NOMO-1 (cell line): ENCODE measurements at regions not wholly inside any gene's neighbourhood (a gene's known extent, or its start where the extent isn't known, plus 50 kb on each side); places are given as distances from the start of the nearest gene placed in this dataset.

Source experiments
- DNase-seq, 2 experiments: peaks; one replicate each; lab custom pipeline; 2025; ENCODE audit not compliant: unreplicated experiment in 2 of 2; lab: John Stamatoyannopoulos, UW

DNA sequence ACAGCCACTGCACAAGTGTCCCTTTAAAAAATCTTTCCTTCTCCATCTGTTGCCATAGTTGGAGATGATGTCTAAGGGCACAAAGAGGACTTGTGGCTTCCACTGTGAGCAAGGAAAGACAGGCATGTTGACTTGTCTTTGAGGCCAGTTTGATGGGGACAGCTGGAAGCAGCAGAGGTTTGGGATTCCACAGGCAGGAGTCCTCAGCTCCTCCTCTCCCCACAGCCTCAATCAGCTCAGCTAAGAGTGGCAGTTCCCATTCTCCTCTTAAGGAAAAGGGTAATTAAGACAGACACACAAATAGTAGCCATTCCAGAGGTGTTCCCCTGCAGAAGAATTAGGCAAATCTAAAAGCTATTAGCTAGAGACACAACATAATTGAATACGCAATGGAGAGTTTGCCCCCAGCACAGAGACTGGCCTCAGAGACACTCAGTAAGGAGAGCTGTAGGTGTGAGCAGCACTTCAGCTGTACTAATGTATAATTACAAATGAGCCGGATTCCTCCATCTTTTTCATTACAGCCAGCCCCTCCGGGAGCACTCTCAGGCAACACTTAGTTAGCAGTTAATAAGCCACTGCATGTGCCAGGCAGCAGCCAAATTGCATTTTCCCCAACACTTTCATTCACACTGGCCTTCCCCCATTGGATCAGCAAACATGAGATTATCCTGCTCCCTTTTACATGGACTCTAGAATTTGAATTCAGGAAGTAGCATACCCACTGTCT lies 434.0 kb downstream of the FOXO1 start:
- no peak for DNase-seq

GRCh38 chr13:40233731-40234195 lies 432.7 kb downstream of the FOXO1 start:
- DNase-seq, result no peak

DNA sequence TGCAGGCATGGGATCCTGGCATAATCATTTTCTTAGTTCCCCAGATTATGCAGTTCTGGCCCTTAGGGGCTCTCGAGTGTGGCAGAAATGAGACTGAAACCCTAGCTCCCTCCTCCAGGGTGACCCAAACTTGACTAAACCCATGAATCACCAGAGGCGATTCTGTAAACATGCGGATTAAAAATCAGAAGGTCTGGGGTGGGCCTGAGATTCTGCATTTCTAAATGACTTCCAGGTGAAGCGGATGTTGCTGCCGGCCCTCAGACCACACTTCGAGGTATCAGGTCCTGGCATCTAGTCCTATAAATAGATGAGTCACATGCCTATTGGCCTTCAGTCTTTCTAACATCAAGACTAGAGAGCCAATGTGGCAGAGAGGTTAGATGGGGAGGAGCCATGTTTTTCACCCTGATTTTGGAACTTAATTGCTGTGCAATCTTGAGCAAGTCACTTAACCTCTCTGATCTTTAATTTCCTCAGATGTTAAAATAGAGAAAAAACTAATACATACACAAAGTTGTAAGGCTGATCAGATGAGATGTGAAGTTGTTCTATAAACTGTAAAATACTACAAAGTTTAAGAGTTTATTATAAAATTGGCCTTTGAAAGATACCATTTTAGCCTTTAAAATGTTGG lies 431.2 kb downstream of the FOXO1 start:
- DNase-seq, result no peak

DNA sequence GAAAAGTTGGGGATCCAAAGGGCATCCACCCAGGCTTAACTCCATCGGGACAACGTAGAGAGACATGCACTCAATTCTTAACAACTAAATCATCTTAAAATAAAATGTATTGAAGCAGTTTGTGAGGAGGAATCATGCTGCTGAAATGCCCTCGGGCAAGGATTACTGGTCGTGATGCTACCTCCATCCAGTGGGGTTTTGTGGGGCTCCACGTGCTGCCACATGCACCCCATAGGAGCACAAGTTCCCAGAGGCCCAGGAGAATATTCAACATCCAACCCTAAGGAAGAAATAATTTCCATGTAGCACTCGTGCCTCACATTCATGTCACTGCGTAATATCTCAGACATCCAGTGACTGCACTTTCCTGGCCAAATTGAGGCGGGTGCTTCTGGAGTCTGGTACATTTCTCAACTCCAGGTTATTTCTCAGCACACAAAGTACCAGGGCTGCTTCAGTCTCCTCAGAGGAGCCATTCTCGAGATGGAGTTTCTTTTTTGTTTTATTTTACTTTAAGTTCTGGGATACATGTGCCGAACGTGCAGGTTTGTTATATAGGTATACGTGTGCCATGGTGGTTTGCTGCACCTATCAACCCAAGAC lies 429.8 kb downstream of the FOXO1 start:
- DNase-seq, result no peak

GRCh38 chr13:40238761-40239160 lies 427.7 kb downstream of the FOXO1 start:
- no peak for DNase-seq

- DNase-seq, result no peak
Observed at GRCh38 chr13:40240293-40240692, 426.1 kb downstream of the FOXO1 start.

DNA sequence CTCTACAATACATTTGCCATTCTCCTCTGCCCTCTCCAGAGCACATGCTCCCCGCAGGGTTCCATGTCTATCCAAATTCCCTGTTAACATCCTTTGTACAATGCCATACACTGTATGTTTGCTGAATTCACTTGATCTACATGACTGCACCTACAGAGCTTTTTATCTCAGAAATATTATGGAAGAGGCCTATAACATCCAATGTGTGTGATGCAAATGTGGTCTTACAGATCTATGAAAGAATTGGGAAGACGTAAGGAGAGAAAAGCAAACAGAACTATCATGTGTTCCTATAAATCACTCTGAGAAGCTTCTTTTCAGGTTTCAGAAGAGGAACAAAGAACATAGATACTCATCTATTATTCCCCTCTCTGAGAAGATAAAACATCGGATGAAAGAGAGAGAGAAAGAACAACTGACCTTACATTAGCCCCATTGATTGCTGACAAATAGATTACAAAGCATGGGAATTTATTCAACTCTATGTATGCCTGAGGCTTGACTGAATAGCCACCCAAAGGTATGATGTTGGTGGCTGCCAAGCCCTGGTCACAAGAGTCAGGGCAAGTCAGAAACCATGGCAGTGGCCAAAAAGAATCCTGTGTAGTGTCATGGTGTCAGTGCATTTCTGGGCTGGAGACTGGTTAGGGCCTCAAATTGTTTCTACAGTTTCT lies 425.2 kb downstream of the FOXO1 start:
- no peak for DNase-seq

GRCh38 chr13:40243047-40243446 lies 423.4 kb downstream of the FOXO1 start:
- no peak for DNase-seq

DNA sequence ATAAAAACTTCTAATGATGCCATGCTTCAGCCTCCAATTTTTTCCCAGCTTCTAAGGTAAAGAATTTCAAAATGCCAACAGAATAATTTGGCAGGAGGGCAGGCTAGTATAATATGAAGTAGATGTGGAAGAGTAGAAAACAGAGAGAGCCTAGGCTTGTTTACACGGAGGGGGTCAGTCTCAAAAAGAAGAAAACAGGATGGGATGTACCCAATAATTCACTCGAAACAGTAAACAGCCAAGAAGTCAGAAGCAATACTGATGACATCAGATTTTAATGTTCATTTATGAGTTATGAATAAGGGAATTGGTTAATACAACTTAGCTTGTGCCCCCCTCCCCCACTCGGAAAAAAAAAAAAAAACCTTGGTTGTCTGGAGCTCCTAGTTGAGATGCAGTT lies 422.5 kb downstream of the FOXO1 start:
- DNase-seq, result no peak

GRCh38 chr13:40245567-40245966 lies 420.9 kb downstream of the FOXO1 start:
- no peak for DNase-seq

- DNase-seq, result no peak
Observed at GRCh38 chr13:40247845-40248244, 418.6 kb downstream of the FOXO1 start.

DNA sequence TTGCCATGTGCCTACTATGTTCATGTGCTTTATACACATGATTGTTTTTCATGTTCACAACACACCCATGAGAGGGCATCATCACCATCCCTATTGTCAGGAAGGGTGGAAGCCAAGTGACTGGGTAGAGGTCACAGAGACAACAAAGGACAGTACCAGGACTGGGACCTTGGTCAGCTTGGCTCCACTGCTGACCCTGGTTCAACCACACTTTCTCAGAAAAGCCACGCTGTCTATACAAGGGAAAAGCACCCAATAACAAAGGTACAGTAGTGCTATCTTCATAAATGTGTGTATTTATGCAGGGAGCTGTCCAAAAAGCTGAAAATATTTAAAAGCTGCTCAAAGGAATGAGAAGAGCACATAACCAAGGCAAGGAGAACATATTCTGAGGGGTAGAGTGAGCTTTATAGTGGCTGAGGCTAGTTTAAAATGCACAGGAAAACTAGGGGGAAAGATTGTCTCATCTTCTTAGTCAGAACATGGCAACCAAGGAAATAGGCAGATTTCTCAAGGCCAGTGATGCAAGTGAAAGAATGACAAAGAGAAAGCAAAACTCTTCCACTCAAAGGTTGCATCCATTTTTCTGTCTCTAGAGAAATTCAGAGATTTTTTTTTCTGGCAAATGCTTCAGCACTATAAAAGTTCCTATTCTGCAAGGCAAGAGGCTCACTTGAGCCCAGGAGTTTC lies 415.0 kb downstream of the FOXO1 start:
- DNase-seq, result no peak

DNA sequence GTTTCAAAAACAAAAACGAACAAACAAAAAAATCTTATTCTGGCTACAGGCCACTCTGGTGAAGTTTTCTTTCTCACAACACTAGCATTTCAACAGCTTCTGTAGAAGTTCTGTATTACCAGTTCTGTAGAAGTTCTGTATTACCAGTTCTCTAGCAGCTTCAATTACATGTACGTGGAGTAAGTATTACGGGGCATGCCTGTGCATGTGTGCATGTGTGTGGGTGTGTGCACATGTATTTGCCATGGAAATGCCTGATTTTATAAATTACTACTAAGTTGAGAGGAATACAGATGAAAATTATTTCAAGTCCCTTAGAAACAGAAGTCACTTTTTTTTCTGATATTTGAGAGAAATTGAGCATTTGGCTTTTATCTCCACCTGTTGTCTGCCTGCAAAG lies 414.2 kb downstream of the FOXO1 start:
- DNase-seq, result no peak

- no peak for DNase-seq
Observed at GRCh38 chr13:40252676-40253075, 413.8 kb downstream of the FOXO1 start.

GRCh38 chr13:40254394-40254793 lies 412.0 kb downstream of the FOXO1 start:
- DNase-seq, result no peak

DNA sequence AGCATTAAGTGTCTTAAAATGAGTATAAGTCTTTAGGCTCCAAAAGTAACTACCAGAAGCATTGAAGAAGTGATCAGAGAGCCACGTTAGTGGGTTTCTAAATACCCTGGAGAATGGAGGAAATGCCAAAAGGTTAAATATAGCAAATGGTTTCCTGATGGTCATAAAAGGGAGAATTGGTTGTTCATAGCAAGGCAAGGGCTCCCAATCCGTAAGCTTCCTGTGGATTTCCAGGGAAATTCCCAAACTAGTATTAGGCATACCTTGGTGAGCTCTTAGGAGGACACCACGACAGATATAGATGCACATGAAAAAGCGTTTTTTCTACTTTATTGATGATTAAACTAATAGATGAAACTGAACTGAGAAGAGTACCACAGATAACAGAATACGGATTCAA lies 410.9 kb downstream of the FOXO1 start:
- no peak for DNase-seq

DNA sequence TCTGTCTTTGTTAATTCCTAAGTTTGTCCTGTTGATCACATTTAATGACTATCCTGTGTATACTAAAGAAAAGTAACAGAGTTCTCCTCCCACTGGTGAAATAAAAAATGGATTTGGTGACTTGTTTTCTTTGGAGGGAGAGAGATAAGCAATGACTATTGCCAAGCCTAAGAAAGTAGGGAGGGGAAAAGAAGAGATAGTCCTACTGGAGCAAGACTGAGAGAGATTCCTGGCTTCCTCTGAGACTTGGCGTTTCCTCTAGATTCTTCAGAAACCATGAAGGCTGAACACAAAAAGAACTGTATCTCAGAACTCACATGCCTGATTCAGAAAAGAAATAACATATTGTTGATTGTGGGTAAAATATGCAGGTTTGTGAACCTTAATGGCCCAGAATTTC lies 406.5 kb downstream of the FOXO1 start:
- no peak for DNase-seq

- DNase-seq, result no peak
Observed at GRCh38 chr13:40261336-40261735, 405.1 kb downstream of the FOXO1 start.

GRCh38 chr13:40261947-40262346 lies 404.5 kb downstream of the FOXO1 start:
- DNase-seq, result no peak

DNA sequence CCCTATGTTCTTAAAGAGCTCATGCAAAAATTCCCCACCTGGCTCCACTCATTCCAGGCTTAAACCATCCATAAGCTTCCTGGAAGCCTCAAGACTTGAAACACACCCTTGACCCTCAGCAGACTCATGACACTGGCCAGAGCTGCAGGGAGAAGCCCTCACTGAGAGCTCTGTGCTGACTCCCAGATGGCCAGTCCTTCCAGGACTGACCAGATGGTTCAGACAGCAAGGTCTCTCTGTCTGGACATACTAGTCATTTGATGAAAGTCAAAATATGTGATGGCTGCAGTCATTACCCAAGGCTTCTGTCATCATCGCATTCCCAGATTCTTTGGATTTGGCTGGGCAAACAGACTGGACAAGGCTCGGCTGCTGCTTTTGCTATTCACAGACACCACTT lies 397.4 kb downstream of the FOXO1 start:
- DNase-seq, result no peak

DNA sequence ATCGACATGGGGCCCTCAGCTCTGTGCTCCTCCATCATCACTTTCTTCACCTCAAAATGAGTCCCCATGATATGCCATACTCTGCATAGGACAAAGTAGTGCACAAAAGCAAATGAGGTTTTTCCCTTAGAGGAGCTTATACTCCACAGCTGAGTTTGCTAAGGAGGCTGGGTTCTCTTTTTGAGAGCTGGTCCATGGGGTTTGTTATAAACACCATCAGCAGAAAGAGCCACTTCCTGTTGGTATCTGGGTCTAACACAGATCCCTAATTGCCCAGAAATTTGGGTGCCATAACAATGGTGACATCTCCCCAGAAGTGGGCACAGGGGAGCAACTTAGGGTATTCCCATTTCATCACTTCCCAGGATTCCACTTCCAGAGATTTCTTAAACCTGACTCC lies 395.7 kb downstream of the FOXO1 start:
- DNase-seq, result no peak
